Left ventricle myocardium inferior (tissue), 1 donor: ENCODE measurements at regions not wholly inside any gene's neighbourhood (a gene's known extent, or its start where the extent isn't known, plus 50 kb on each side); places are given as distances from the start of the nearest gene placed in this dataset.

Experiments used
- DNase-seq: peaks from one replicate; pipeline ENCODE4 v3.0.0-alpha.2; 2020
- H3K27ac ChIP-seq: fragments of 200-600 bp; replicated peaks from 2 replicates; pipeline ENCODE4 v1.8.0; 2021
- H3K27me3 ChIP-seq: fragments of 200-600 bp; 2 replicates; pipeline ENCODE4 v1.8.0; 2021; ENCODE audit warnings: low read depth
- H3K36me3 ChIP-seq: fragments of 200-600 bp; 2 replicates; pipeline ENCODE4 v1.8.0; 2021
- H3K4me1 ChIP-seq: fragments of 200-600 bp; 2 replicates; pipeline ENCODE4 v1.8.0; 2021
- H3K4me3 ChIP-seq: fragments of 200-600 bp; 2 replicates; pipeline ENCODE4 v1.8.0; 2021; ENCODE audit warnings: mild to moderate bottlenecking, moderate library complexity
- H3K9me3 ChIP-seq: fragments of 200-600 bp; replicated peaks from 2 replicates; pipeline ENCODE4 v1.8.0; 2021
- CTCF ChIP-seq: fragments of 200-600 bp; IDR thresholded peaks from 2 replicates; pipeline ENCODE4 v1.8.0; 2021; ENCODE audit warnings: antibody characterized with exemption, mild to moderate bottlenecking, borderline replicate concordance
- intact Hi-C: fragments of 100-400 bp; cut with micrococcal nuclease; formaldehyde crosslinking; loops from one replicate; pipeline ENCODE4 v1.11.0; 2022
- donor health status: DM: no; HTN: yes; CAD: no; lungs with severe emphysema.

GRCh38 chr1:22281521-22282363 lies 138.8 kb upstream of the WNT4 start:
- no peak for DNase-seq
- Histone ChIP-seq H3K4me3 (no peak overlapping the region), H3K27ac (no peak overlapping the region), H3K36me3 (no peaks in the 10 kb centered on the region), H3K27me3 (peaks cover 85% of the 10 kb centered on the region), H3K9me3 (peaks cover 13% of the 10 kb centered on the region), H3K4me1 (no peaks in the 10 kb centered on the region)
- intact Hi-C loops = no loop called here
- no peak for TF ChIP-seq CTCF

GRCh38 chr1:22282364-22282995 lies 139.6 kb upstream of the WNT4 start:
- H3K36me3 ChIP-seq = no peaks in the 10 kb centered on the region
- no peaks in the 10 kb centered on the region for H3K4me1 ChIP-seq
- no peak for TF ChIP-seq CTCF
- peaks cover 80% of the 10 kb centered on the region for H3K27me3 ChIP-seq
- H3K9me3 ChIP-seq = peaks cover 13% of the 10 kb centered on the region
- DNase-seq = no peak
- no peak overlapping the region for H3K27ac ChIP-seq
- intact Hi-C loops = no loop called here
- H3K4me3 ChIP-seq = no peak overlapping the region

- Histone ChIP-seq H3K36me3 (no peaks in the 10 kb centered on the region), H3K4me1 (no peaks in the 10 kb centered on the region), H3K4me3 (no peak overlapping the region), H3K9me3 (peaks cover 13% of the 10 kb centered on the region), H3K27me3 (peaks cover 69% of the 10 kb centered on the region), H3K27ac (no peak overlapping the region)
- intact Hi-C loops = no loop called here
- DNase-seq = no peak
- TF ChIP-seq CTCF = no peak
Observed at GRCh38 chr1:22283596-22283995, 140.7 kb upstream of the WNT4 start.

GRCh38 chr1:22284236-22284635 lies 141.3 kb upstream of the WNT4 start:
- no peak for DNase-seq
- TF ChIP-seq CTCF = no peak
- H3K4me3 ChIP-seq = no peak overlapping the region
- H3K27ac ChIP-seq = no peak overlapping the region
- peaks cover 63% of the 10 kb centered on the region for H3K27me3 ChIP-seq
- H3K4me1 ChIP-seq = no peaks in the 10 kb centered on the region
- peaks cover 13% of the 10 kb centered on the region for H3K9me3 ChIP-seq
- intact Hi-C loops = no loop called here
- no peaks in the 10 kb centered on the region for H3K36me3 ChIP-seq

GRCh38 chr1:22284906-22285548 lies 142.1 kb upstream of the WNT4 start:
- Histone ChIP-seq H3K4me1 (no peaks in the 10 kb centered on the region), H3K9me3 (peaks cover 6% of the 10 kb centered on the region), H3K36me3 (no peaks in the 10 kb centered on the region), H3K4me3 (no peak overlapping the region), H3K27ac (no peak overlapping the region), H3K27me3 (peaks cover 63% of the 10 kb centered on the region)
- DNase-seq = no peak
- intact Hi-C loops = no loop called here
- no peak for TF ChIP-seq CTCF
